ACHN (cell line): ENCODE measurements at regions not wholly inside any gene's neighbourhood (a gene's known extent, or its start where the extent isn't known, plus 50 kb on each side); places are given as distances from the start of the nearest gene placed in this dataset.
"Not testable (repeated sequence)": the region's sequence is repeated elsewhere in the genome, so short reads cannot be mapped to it uniquely, and the experiment has no call there.

ENCODE experiments used
- DNase-seq: peaks from one replicate; pipeline ENCODE4 v3.0.0-alpha.2; 2015
- in situ Hi-C: cut with HindIII; loops from 2 replicates; pipeline ENCODE4 v1.10.0; 2017; ENCODE audit warnings: low sequenced_read_pairs, low pct_ligation_motif_present, low pct_unique_long_range_greater_than_20kb

DNA sequence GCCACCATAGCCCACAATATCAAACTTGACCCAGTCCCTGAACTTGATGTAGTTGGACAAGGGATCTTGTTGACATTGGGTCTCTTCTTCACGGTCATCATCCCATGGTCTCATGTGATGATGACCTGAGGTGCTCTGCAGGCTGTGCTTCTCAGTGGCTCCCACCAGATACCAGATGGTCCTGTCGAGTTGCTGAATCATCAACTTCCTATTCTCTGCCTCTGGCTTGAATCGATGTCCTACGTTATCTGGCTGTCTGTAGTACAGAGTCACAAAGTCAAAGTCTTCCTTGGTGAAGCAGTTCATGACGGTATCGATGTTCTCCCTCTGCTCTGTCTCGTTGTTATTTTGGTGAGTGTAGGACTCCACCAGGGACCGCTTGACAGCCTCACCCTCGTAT lies 145.7 kb upstream of the ALDH3B2 start:
- in situ Hi-C loops = no loop called here
- no peak for DNase-seq

DNA sequence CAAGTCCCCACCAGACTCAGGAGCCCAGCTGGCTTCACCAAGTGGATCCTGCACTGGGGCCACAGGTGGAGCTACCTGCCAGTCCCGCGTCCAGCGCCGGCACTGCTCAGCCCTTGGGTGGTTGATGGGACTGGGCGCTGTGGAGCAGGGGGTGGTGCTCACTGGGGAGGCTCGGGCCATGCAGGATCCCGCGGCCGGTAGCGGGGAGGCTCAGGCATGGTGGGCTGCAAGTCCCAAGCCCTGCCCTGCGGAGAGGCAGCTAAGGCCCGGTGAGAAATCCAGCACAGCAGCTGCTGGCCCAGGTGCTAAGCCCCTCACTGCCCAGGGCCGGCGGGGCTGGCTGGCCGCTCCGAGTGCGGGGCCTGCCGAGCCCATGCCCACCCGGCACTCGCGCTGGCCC lies 143.1 kb upstream of the ALDH3B2 start:
- in situ Hi-C loops, DNase-seq: not testable (repeated sequence)

DNA sequence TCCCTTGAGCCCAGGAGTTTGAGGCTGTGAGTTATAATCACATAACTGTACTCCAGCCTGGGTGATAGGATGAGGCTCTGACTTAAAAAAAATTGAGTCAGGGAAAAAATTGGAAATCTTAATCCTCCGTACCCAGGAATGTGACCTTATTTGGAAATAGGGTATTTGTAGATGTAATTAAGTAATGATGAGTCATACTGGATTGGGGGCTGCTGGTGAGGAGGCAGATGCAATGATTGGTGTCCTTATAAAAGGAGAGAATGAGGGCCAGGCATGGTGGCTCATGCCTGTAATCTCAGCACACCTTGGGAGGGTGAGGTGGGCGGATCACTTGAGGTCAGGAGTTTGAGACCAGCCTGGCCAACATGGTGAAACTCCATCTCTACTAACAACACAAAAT lies 134.9 kb upstream of the ALDH3B2 start:
- in situ Hi-C loops, DNase-seq: not testable (repeated sequence)

DNA sequence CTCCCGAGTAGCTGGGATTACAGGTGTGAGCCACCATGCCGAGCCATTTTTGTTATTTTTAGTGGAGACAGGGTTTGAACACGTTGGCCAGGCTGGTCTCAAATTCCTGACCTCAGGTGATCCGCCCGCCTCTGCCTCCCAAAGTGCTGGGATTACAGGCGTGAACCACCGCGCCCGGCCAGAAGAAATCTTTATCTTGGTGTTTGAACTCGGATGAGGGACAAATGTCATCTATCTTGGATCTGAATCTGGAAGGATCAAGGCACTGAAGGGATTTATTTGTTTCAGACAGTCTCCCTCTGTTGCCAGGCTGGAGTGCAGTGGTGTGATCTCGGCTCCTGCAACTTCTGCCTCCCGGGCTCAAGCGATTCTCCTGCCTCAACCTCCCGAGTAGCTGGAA lies 133.5 kb upstream of the ALDH3B2 start:
- in situ Hi-C loops = not testable (repeated sequence)

DNA sequence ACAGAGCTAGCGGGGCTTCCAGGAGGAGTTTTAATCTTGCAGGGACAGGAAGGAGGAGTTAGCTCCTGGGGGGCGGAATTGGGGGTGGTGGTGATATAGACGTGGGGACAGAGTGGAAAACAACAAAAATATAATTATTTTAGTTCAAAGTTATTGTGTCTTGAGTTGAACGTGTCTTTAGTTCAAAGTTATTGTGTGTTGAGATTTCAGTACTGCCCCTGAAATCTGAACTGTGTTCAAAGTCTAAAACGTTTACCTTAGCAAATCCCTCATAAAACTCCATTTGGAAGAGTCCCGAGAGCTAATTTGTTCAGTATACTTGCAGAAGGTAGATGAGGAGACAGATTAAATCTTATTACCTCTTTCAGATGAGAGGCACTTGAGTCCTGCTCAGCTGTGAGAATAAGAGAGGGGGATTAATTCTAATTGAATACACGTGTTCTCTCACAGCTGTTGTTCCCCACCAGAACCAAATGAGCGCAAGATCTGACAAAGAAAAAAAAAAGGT lies 132.4 kb upstream of the ALDH3B2 start:
- in situ Hi-C loops, DNase-seq: not testable (repeated sequence)

More for the DNA sequence above, 133.5 kb upstream of the ALDH3B2 start:
- DNase-seq = not testable (repeated sequence)

DNA sequence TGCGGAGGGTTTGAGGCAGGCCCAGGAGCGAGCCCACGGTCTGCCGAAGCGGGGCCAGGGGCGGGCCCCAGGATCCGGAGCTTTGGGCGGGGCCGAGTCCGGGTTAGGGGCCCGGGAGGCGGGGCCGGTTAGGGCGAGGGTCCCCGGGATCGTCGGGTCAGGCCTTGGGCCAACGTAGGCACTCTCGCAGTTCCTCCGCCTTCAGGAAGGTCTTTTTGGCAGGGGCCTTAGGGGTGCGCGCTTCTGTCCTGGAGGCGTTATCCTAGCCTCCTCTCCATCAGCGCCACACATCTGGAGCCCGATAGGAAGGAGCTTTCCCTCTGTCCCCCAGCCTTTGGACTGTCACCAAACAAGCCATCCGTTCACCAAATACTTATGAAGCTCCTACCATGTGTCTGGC lies 131.8 kb upstream of the ALDH3B2 start:
- DNase-seq, in situ Hi-C loops: not testable (repeated sequence)

GRCh38 chr11:67805253-67806126 lies 131.1 kb upstream of the ALDH3B2 start:
- DNase-seq = peak; percentile 88
- in situ Hi-C loops = not testable (repeated sequence)

DNA sequence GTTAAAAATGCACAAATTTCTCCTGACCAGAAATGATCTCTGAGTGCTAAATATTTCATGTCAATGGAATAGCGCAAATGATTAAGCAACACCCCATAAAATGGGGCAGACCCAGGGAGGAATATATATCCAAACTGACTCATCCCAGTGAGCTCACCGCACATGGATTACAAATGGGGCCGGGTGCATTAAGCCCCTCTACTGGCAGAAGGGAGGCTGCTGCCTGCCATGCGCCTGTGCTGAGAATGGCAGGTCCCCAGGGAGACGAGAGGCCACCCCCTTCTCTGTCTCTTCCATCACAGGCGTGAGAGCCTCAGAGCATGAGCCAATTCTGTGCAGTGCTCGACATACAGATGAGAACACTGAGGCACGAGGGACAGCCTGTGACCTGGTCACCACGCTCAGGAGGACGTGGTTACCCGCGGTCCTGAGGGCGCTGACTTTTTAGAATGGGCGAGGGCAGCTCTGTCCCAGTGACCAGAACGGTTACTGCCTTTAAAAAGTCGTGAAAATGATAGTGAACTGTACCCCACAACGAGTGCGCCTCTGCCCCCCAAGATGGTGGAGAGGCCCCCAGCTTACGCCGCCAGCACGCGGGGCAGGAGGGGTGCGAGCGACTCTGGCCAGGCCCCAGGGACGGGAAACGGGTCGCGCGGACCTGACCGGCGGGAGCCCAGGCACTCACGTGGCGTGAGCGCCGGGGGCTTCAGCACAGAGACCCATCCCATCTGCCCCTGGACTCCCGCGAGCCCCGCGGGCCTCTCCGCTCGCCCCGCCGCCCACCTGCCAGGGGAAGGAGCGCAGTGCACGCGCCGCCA lies 130.2 kb upstream of the ALDH3B2 start:
- in situ Hi-C loops = not testable (repeated sequence)
- DNase-seq = peak; percentile 50

GRCh38 chr11:67803519-67803918 lies 129.1 kb upstream of the ALDH3B2 start:
- in situ Hi-C loops, DNase-seq: not testable (repeated sequence)

DNA sequence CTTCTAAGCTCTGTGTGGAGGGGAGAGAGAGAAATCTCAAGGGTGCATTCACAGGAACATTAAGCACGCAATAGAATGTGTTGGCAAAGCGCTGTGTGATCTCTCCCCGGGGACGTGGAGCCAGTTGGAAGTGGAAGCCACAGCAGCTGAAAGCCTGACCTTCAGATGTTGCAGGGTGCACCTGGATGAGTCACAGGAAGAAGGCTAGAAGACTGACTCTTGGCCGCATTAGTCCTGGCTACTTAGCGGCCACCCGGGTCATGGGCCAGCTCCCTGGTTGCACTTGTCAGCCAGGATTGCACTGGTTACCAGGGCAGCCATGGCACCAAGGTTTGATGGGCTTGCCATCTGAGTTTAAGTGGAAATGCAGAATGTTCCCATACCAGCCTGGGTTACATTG lies 128.6 kb upstream of the ALDH3B2 start:
- DNase-seq, in situ Hi-C loops: not testable (repeated sequence)

DNA sequence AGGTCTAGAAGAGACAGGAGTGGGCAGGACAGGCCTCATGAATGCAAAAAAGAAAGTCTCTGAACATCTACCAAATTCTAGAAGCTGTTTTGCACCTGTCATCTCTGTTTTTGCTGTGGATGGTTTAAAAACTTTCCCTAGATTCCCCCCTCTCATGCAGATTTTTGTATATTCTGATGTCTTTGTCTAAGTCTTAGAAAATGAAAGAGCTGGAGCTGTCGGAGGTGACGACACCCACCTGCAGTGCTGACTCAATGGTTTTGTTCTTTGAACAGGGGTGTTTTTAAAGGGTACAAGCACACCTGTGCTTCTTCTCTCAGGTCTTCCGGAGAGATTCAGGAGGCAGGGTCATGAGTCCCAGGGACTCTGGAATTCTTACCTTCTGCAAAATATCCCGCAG lies 128.2 kb upstream of the ALDH3B2 start:
- in situ Hi-C loops, DNase-seq: not testable (repeated sequence)

- in situ Hi-C loops, DNase-seq: not testable (repeated sequence)
Observed at GRCh38 chr11:67801397-67801796, 127.0 kb upstream of the ALDH3B2 start.

DNA sequence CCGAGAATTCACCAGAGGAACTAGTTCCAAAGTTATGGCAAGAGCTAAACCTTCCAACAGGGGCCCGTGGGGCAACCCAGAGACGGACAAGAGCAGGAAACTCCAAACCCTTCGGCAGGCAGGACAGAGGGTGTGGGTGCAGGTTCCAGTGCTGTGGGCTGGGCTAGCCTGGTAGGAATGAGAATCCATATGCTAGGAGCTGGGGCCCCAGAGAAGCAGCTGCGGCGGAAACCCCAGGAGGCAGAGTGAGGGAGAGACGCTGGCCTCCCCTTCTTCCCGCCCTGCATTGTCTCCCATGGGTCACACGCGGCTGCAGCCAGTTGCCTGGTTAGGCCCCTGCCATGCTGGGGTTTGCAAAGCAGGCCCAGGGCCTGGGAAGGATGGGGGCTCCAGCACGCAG lies 126.2 kb upstream of the ALDH3B2 start:
- in situ Hi-C loops, DNase-seq: not testable (repeated sequence)

GRCh38 chr11:67799808-67800207 lies 125.4 kb upstream of the ALDH3B2 start:
- DNase-seq, in situ Hi-C loops: not testable (repeated sequence)

- DNase-seq, in situ Hi-C loops: not testable (repeated sequence)
Observed at GRCh38 chr11:67797726-67798521, 123.5 kb upstream of the ALDH3B2 start.

DNA sequence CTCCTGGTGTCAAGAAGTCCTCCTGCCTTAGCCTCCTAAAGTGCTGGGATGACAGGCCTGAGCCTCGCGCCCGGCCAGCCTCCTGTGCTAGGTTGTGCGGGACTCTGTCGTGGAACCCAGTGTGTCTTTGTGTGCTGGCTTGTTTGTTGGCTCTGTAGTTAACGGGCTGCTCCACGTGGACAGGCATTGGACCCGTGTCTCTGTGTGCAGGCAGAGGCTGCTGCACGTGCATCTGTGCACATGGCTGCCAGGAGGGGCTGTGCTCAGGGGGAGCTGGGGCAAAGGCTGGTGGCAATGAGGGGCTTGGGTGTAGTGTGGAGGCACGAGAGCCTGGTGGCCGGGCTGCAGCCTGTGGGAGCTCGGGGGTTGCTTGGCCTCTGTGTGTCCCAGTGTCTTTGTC lies 121.3 kb upstream of the ALDH3B2 start:
- in situ Hi-C loops = no loop called here
- DNase-seq = no peak

GRCh38 chr11:67793750-67794149 lies 119.3 kb upstream of the ALDH3B2 start:
- in situ Hi-C loops, DNase-seq: not testable (repeated sequence)

GRCh38 chr11:67792273-67792990 lies 118.0 kb upstream of the ALDH3B2 start:
- in situ Hi-C loops = not testable (repeated sequence)
- peak; percentile 7 for DNase-seq
